IMR-90 (cell line): ENCODE measurements at regions not wholly inside any gene's neighbourhood (a gene's known extent, or its start where the extent isn't known, plus 50 kb on each side); places are given as distances from the start of the nearest gene placed in this dataset.

Experiments used
- ATAC-seq: fragments of 200-7000 bp; cut with Tn5 transposase; 2 replicates; pipeline ENCODE4 v1.9.1; 2020; ENCODE audit warnings: low read depth, mild to moderate bottlenecking, moderate library complexity
- BruUV-seq: library from RNA; stranded (reverse); fragments of 400-500 nt; replicated peaks from 2 replicates; lab custom pipeline; 2021; lab: Mats Ljungman, UMichigan
- CTCF ChIA-PET: fragments of 300-600 bp; formaldehyde crosslinking; extraction: SDS; loops from one replicate; lab custom pipeline; 2021; ENCODE audit warnings: antibody characterized with exemption; lab: Yijun Ruan, JAX
- POLR2A ChIA-PET: fragments of 300-600 bp; sonication (Branson Sonifier 250); formaldehyde crosslinking; loops from one replicate; lab custom pipeline; 2022; ENCODE audit warnings: antibody characterized with exemption; ENCODE audit not compliant: unreplicated experiment; lab: Charles Lee
- DNase-seq: peaks from one replicate; pipeline ENCODE4 v3.0.0; 2013
- H2AFZ ChIP-seq: replicated peaks from 2 replicates; pipeline ENCODE3; 2013; ENCODE audit warnings: low read length, mild to moderate bottlenecking; ENCODE audit not compliant: poor library complexity
- H2AK5ac ChIP-seq: 2 replicates; pipeline ENCODE4 v1.6.1; 2013; ENCODE audit warnings: low read depth, low read length, inconsistent platforms
- H2AK9ac ChIP-seq: replicated peaks from 2 replicates; pipeline ENCODE3; 2013; ENCODE audit warnings: mild to moderate bottlenecking, low read depth, low read length, moderate library complexity; ENCODE audit not compliant: poor library complexity
- H2BK120ac ChIP-seq: 2 replicates; pipeline ENCODE4 v1.6.1; 2013; ENCODE audit warnings: low read depth, low read length, inconsistent platforms
- H2BK15ac ChIP-seq: 3 replicates; pipeline ENCODE4 v1.6.1; 2013; ENCODE audit warnings: low read depth, low read length, inconsistent platforms
- H2BK20ac ChIP-seq: 2 replicates; pipeline ENCODE4 v1.6.1; 2013; ENCODE audit warnings: low read depth, mild to moderate bottlenecking, inconsistent platforms, low read length, moderate library complexity
- H2BK5ac ChIP-seq: 2 replicates; pipeline ENCODE4 v1.6.1; 2013; ENCODE audit warnings: mild to moderate bottlenecking, low read depth, low read length, inconsistent platforms; ENCODE audit not compliant: poor library complexity, severe bottlenecking
- H3K14ac ChIP-seq: replicated peaks from 2 replicates; pipeline ENCODE4 v1.6.1; 2013; ENCODE audit warnings: low read depth, low read length, inconsistent platforms
- H3K18ac ChIP-seq: 2 replicates; pipeline ENCODE4 v1.6.1; 2013; ENCODE audit warnings: low read depth, low read length, control low read depth
- H3K23ac ChIP-seq: 2 replicates; pipeline ENCODE4 v1.6.1; 2013; ENCODE audit warnings: low read depth, low read length, inconsistent platforms
- H3K27ac ChIP-seq: 2 replicates; pipeline ENCODE4 v1.5.1; 2013; ENCODE audit warnings: mild to moderate bottlenecking, control low read depth, low read length; ENCODE audit not compliant: insufficient read depth
- H3K27me3 ChIP-seq: 2 replicates; pipeline ENCODE4 v1.6.1; 2013; ENCODE audit warnings: low read length; ENCODE audit not compliant: control insufficient read depth, insufficient read depth
- H3K36me3 ChIP-seq: 2 replicates; pipeline ENCODE4 v1.6.1; 2013; ENCODE audit warnings: low read length, mixed read lengths; ENCODE audit not compliant: control insufficient read depth, insufficient read depth
- H3K4ac ChIP-seq: 2 replicates; pipeline ENCODE4 v1.6.1; 2013; ENCODE audit warnings: low read depth, low read length, inconsistent platforms
- H3K4me1 ChIP-seq: 2 replicates; pipeline ENCODE4 v1.6.1; 2013; ENCODE audit warnings: low read length, mixed read lengths; ENCODE audit not compliant: control insufficient read depth, insufficient read depth
- H3K4me2 ChIP-seq: 2 replicates; pipeline ENCODE4 v1.6.1; 2013; ENCODE audit warnings: low read depth, mild to moderate bottlenecking, control low read depth, low read length, moderate library complexity
- H3K4me3 ChIP-seq: 2 replicates; pipeline ENCODE4 v1.5.1; 2013; ENCODE audit warnings: low read depth, mild to moderate bottlenecking, control low read depth, low read length, moderate library complexity; ENCODE audit not compliant: insufficient read depth
- H3K56ac ChIP-seq: 2 replicates; pipeline ENCODE4 v1.6.1; 2013; ENCODE audit warnings: low read length, inconsistent platforms; ENCODE audit not compliant: insufficient read depth; ENCODE audit errors: extremely low read depth
- H3K79me1 ChIP-seq, 2 experiments: 2 replicates each; pipeline ENCODE4 v1.6.1; 2013; ENCODE audit warnings: low read length in 2 of 2, inconsistent platforms in 1 of 2, low read depth in 1 of 2
- H3K9ac ChIP-seq: 2 replicates; pipeline ENCODE4 v1.6.1; 2013; ENCODE audit warnings: low read depth, low read length, control low read depth
- H3K9me1 ChIP-seq: 2 replicates; pipeline ENCODE4 v1.6.1; 2013; ENCODE audit warnings: low read length, inconsistent platforms; ENCODE audit not compliant: insufficient read depth
- H3K9me3 ChIP-seq: 2 replicates; pipeline ENCODE4 v1.6.1; 2013; ENCODE audit warnings: low read length; ENCODE audit not compliant: control insufficient read depth, insufficient read depth
- H4K20me1 ChIP-seq: 2 replicates; pipeline ENCODE4 v1.6.1; 2013; ENCODE audit warnings: low read length, inconsistent platforms; ENCODE audit not compliant: insufficient read depth
- H4K5ac ChIP-seq: 2 replicates; pipeline ENCODE4 v1.6.1; 2013; ENCODE audit warnings: mild to moderate bottlenecking, low read depth, low read length, control low read depth
- H4K8ac ChIP-seq, 2 experiments: 2 replicates each; pipeline ENCODE4 v1.6.1; 2013; ENCODE audit warnings: low read depth in 2 of 2, low read length in 2 of 2, control low read depth in 1 of 2, inconsistent platforms in 1 of 2
- H4K91ac ChIP-seq: 2 replicates; pipeline ENCODE4 v1.6.1; 2013; ENCODE audit warnings: low read depth, low read length, inconsistent platforms; ENCODE audit not compliant: insufficient read depth
- ELK1 ChIP-seq: fragments of 150-350 bp; IDR thresholded peaks from 2 replicates; pipeline ENCODE4 v1.6.1; 2016; ENCODE audit warnings: low read depth, mild to moderate bottlenecking, low read length, moderate library complexity, borderline replicate concordance
- WGBS, 2 experiments: methylation state at CpG; one replicate each; pipeline versions ENCODE4 v1.1.5 to v1.1.7; 2013; ENCODE audit warnings: missing lambda C conversion rate in 2 of 2; ENCODE audit not compliant: insufficient read length in 1 of 2; ENCODE audit errors: extremely low coverage in 2 of 2; 5-methylcytosine and 5-hydroxymethylcytosine counted together
- dilution Hi-C: fragments of 300-500 bp; cut with HindIII; formaldehyde crosslinking; loops from one replicate; pipeline ENCODE4 v1.14.3; 2018; ENCODE audit warnings: low sequenced_read_pairs; ENCODE audit not compliant: unreplicated experiment
- in situ Hi-C: fragments of 300-500 bp; cut with MboI; formaldehyde crosslinking; loops from 3 replicates; pipeline ENCODE4 v1.14.3; 2019; ENCODE audit warnings: low sequenced_read_pairs, inconsistent platforms, mixed read lengths
- intact Hi-C: fragments of 100-400 bp; cut with micrococcal nuclease; formaldehyde crosslinking; loops from 2 replicates; pipeline ENCODE4 v1.10.0; 2022

GRCh38 chr15:81829918-81830317 lies 215.9 kb downstream of the MEX3B start:
- H4K8ac ChIP-seq, result no peak overlapping the region
- no peak overlapping the region for H3K23ac ChIP-seq
- no peak overlapping the region for H4K5ac ChIP-seq
- no peaks in the 10 kb centered on the region for H4K20me1 ChIP-seq
- no peak overlapping the region for H4K91ac ChIP-seq
- H3K79me1 ChIP-seq, result no peaks in the 10 kb centered on the region
- H3K27me3 ChIP-seq, result peaks cover 4% of the 10 kb centered on the region
- WGBS, 2 experiments, result 100% methylated on average over 2 of the region's 4 CpGs; no CpG with 5 or more reads in 1 of the 2 experiments
- H2BK20ac ChIP-seq, result no peak overlapping the region
- H3K9ac ChIP-seq, result no peak overlapping the region
- no peak overlapping the region for H3K4me2 ChIP-seq
- no peaks in the 10 kb centered on the region for H3K4me1 ChIP-seq
- no peaks in the 10 kb centered on the region for H3K9me3 ChIP-seq
- H3K56ac ChIP-seq, result no peak overlapping the region
- no peak overlapping the region for H3K4ac ChIP-seq
- no peak overlapping the region for H2AK5ac ChIP-seq
- DNase-seq (no peak), ATAC-seq (no peak)
- no peak overlapping the region for H3K18ac ChIP-seq
- no peaks in the 10 kb centered on the region for H3K9me1 ChIP-seq
- no peaks in the 10 kb centered on the region for H3K36me3 ChIP-seq
- no peak for TF ChIP-seq ELK1
- dilution Hi-C loops, result no loop called here
- CTCF ChIA-PET, result no interaction called here
- no peak overlapping the region for H2BK15ac ChIP-seq
- no peak overlapping the region for H2BK5ac ChIP-seq
- H2AK9ac ChIP-seq, result no peak overlapping the region
- no peak overlapping the region for H2BK120ac ChIP-seq
- H3K27ac ChIP-seq, result no peak overlapping the region
- no peak overlapping the region for H2AFZ ChIP-seq
- no peak overlapping the region for H3K4me3 ChIP-seq
- intact Hi-C loops, result loop anchor here (10.0 kb wide), 1 partner anchor 215 kb away; the partner anchor contains the start of gene MEX3B
- no peak overlapping the region for H3K14ac ChIP-seq
- no TSS peak for BruUV-seq
- POLR2A ChIA-PET, result no interaction called here
- in situ Hi-C loops, result no loop called here
